GM13977 (cell line): ENCODE measurements at regions not wholly inside any gene's neighbourhood (a gene's known extent, or its start where the extent isn't known, plus 50 kb on each side); places are given as distances from the start of the nearest gene placed in this dataset.

Experiments used
- DNase-seq: peaks from one replicate; pipeline ENCODE4 v3.0.0; 2012; ENCODE audit warnings: low spot score
- in situ Hi-C: fragments of 300-500 bp; cut with MboI; formaldehyde crosslinking; loops from one replicate; pipeline ENCODE4 v1.12.0; 2022; ENCODE audit warnings: low sequenced_read_pairs, low pct_unique_long_range_greater_than_20kb, mixed read lengths, inconsistent platforms; ENCODE audit not compliant: unreplicated experiment
- TF ChIP-seq, protein P1 (sequence below): IDR thresholded peaks from 2 replicates; pipeline ENCODE4 v1.5.1; 2012; ENCODE audit warnings: mild to moderate bottlenecking, control low read depth; ENCODE audit not compliant: insufficient read depth; ENCODE audit errors: extremely low read depth, missing control alignments

DNA sequence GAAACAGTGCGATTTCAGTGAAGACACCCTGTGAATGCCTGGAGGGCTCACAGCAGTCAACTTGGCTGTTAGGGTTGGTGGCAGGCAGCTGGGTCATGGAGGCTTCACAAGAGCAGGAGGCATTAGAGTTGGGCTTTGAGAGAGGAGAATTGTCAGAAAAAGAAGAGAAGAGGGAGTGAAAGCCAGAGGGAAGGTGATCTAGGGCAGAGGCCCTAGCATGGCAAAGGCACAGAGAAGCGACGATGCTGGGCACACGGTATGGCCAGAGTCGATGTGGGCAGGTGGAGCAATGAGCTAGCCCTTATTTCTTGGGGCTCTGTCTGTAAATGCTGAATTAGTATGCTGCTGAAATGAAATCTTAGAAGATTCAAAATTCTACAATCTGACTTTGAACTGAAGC lies 52.6 kb upstream of the OLFM4 start:
- TF ChIP-seq, protein P1, sequence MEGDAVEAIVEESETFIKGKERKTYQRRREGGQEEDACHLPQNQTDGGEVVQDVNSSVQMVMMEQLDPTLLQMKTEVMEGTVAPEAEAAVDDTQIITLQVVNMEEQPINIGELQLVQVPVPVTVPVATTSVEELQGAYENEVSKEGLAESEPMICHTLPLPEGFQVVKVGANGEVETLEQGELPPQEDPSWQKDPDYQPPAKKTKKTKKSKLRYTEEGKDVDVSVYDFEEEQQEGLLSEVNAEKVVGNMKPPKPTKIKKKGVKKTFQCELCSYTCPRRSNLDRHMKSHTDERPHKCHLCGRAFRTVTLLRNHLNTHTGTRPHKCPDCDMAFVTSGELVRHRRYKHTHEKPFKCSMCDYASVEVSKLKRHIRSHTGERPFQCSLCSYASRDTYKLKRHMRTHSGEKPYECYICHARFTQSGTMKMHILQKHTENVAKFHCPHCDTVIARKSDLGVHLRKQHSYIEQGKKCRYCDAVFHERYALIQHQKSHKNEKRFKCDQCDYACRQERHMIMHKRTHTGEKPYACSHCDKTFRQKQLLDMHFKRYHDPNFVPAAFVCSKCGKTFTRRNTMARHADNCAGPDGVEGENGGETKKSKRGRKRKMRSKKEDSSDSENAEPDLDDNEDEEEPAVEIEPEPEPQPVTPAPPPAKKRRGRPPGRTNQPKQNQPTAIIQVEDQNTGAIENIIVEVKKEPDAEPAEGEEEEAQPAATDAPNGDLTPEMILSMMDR, result no peak
- in situ Hi-C loops, result no loop called here
- no peak for DNase-seq

DNA sequence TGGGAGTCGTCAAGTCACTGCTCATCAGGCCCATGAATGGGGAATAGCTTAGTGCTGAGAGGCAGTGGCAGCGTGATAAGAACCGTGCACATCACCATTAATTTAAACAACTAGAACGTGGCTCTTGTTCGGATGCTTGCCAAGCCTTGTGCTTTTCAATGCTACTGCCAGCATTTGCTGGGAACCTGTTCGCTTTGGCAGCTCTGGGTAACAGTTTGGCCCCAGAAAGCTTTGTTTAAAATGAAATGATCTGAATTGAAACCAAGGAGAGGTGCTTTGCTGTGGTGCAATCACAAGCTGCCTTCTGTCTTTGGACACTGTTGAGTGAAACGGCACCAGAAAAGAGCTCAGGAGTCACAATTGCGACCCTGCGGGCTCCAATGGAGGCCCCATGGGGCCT lies 53.5 kb upstream of the OLFM4 start:
- no peak for DNase-seq
- in situ Hi-C loops, result no loop called here
- TF ChIP-seq, protein P1, result no peak

DNA sequence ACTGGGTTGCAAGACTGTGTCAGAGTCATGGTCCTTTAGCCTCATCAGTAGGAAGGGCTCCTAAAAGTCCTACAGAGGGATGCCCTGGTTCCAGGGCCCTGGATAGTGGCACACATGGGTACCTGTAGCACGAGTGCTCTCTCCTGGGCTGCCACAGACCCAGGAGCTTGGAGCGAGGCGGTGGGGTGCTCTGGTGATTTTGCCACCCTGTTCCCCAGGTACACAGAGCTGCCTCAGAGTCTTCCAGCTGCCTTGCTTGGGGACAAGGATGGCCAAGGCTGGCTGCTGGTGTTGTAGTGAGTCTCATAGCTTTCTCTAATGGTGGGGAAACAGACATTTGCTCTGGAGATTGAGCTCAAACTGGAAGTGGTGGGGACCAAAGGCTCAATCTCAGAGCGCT lies 53.9 kb upstream of the OLFM4 start:
- TF ChIP-seq, protein P1, result no peak
- no peak for DNase-seq
- in situ Hi-C loops, result no loop called here

DNA sequence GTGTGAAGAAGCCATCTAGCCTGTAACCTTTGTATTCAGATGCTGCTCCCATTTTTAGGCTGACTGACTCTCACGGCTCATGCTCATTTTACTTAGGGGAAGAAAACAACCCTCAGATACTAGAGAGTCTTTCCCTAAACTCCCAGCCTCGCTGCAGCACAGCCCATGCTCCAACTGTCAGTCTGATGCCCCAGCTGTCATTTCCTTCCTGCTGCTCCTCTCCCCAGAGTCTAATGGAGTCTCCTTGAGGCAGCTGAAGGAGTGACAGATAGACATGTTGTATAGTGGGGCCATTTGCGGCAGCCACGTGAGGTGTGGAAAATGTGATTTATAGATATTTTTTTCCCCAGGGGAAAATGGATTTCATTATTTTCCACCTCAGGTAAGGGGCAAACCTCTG lies 59.2 kb upstream of the OLFM4 start:
- in situ Hi-C loops, result no loop called here
- TF ChIP-seq, protein P1, result no peak

DNA sequence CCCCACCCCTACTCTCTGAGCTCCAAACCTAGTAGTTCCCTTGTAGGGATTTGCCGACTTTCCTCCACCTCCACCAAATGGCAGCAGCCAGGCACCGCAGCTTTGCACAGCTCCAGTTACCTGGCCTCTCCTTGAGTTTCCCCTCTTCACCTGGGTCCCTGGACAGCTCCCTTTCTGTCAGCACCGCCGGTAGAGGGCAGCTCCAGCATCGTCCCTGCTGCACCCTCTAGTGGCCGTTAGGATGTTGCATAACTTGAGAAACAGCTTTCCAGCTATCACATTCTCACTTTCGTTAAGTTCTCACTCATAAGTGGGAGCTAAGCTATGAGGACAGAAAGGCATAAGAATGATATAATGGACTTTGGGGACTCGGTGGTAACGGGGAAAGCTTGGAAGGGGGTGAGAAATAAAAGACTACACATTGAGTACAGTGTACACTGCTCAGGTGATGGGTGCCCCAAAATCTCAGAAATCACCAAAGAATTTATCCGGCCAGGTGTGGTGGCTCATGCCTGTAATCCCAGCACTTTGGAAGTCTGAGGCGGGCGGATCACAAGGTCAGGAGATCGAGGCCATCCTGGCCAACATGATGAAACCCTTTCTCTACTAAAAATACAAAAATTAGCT lies 60.4 kb upstream of the OLFM4 start:
- TF ChIP-seq, protein P1, result peak; percentile 99
- peak; percentile 73 for DNase-seq

More for the DNA sequence above, 59.2 kb upstream of the OLFM4 start:
- DNase-seq, result no peak

DNA sequence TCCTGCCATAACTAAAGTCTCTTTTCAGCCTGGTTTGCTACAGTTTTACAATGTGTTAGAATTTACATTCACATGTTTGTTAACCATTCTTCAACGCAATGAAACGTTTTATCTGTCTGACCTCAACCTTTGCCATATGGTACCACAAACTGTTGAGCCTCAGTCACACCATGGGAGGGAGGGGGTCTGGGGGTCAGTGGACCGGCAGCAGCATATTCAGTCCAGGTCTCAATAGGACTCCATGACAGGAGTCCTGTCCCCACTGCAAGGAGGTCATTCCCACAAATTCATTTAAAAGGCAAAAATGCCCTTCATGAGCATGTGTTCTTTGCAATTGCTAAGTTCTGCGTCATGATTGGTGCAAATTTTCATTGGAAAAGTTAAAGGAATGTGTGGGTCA lies 66.6 kb upstream of the OLFM4 start:
- TF ChIP-seq, protein P1, result no peak
- DNase-seq, result no peak
- in situ Hi-C loops, result no loop called here

More for the DNA sequence above, 60.4 kb upstream of the OLFM4 start:
- in situ Hi-C loops, result no loop called here
